HepG2 (cell line): ENCODE measurements at regions not wholly inside any gene's neighbourhood (a gene's known extent, or its start where the extent isn't known, plus 50 kb on each side); places are given as distances from the start of the nearest gene placed in this dataset.

Experiments
- ATAC-seq: fragments of 200-7000 bp; cut with Tn5 transposase; 3 replicates; pipeline ENCODE4 v1.9.1; 2020; ENCODE audit warnings: mild to moderate bottlenecking, moderate library complexity
- BruUV-seq: library from RNA; stranded (reverse); fragments of 400-500 nt; replicated peaks from 2 replicates; lab custom pipeline; 2021; lab: Mats Ljungman, UMichigan
- CTCF ChIA-PET: fragments of 300-600 bp; formaldehyde crosslinking; extraction: SDS; loops from one replicate; lab custom pipeline; 2021; ENCODE audit warnings: low total read pairs, inconsistent platforms, low intra/inter-chr PET ratio; lab: Yijun Ruan, JAX
- POLR2A ChIA-PET: fragments of 350-600 bp; sonication (Branson Sonifier 250); formaldehyde crosslinking; loops from one replicate; lab custom pipeline; 2020; ENCODE audit warnings: antibody characterized with exemption, inconsistent platforms; lab: Yijun Ruan, JAX
- DNase-seq: peaks from one replicate; pipeline ENCODE4 v3.0.0-alpha.2; 2015; ENCODE audit warnings: low spot score
- FAIRE-seq: peaks from 3 replicates; lab custom pipeline; 2011; peaks lifted over from hg19 to GRCh38; lab: Jason Lieb, UNC
- H2AFZ ChIP-seq: one replicate; pipeline ENCODE4 v1.6.1; 2011; ENCODE audit warnings: low read length, inconsistent platforms
- H3K27ac ChIP-seq: fragments of 300-600 bp; 3 replicates; pipeline ENCODE4 v1.8.0; 2011; ENCODE audit warnings: mixed run types, mild to moderate bottlenecking, mixed read lengths, low read length, inconsistent platforms; ENCODE audit not compliant: insufficient read depth; ENCODE audit errors: extremely low read length
- H3K27me3 ChIP-seq, 2 experiments: fragments of 200-600 bp in 1 of 2; 2 replicates in 1 of 2; 3 replicates in 1 of 2; pipeline versions ENCODE4 v1.6.0 to v1.8.0; 2011; ENCODE audit warnings: low read length in 2 of 2, mild to moderate bottlenecking in 2 of 2, moderate library complexity in 2 of 2, inconsistent platforms in 1 of 2; ENCODE audit not compliant: insufficient read depth in 2 of 2, control insufficient read depth in 1 of 2
- H3K36me3 ChIP-seq, 2 experiments: fragments of 200-600 bp in 1 of 2; replicated peaks in 1 of 2; 2 replicates in 1 of 2; 3 replicates in 1 of 2; pipeline versions ENCODE4 v1.5.1 to v1.8.0; 2011; ENCODE audit warnings: low read length in 2 of 2, inconsistent platforms in 1 of 2; ENCODE audit not compliant: insufficient read depth in 2 of 2, control insufficient read depth in 1 of 2
- H3K4me1 ChIP-seq: 2 replicates; pipeline ENCODE4 v1.5.1; 2012; ENCODE audit warnings: low read length, inconsistent platforms; ENCODE audit not compliant: insufficient read depth
- H3K4me2 ChIP-seq: 2 replicates; pipeline ENCODE4 v1.6.0; 2011; ENCODE audit warnings: low read depth, low read length, inconsistent platforms
- H3K4me3 ChIP-seq, 3 experiments: fragments of 200-600 bp in 1 of 3; sonication (generic), shearing (Covaris generic) in 1 of 3; replicated peaks in 1 of 3; 2 replicates each; pipeline ENCODE4 v1.5.1; 2011 to 2016; ENCODE audit warnings: low read length in 3 of 3, inconsistent platforms in 2 of 3, low read depth in 2 of 3, mild to moderate bottlenecking in 2 of 3, control low read depth in 1 of 3, mixed read lengths in 1 of 3; ENCODE audit not compliant: insufficient read depth in 1 of 3
- H3K79me2 ChIP-seq: one replicate; pipeline ENCODE4 v1.6.1; 2011; ENCODE audit warnings: low read length, inconsistent platforms; ENCODE audit not compliant: insufficient read depth
- H3K9ac ChIP-seq: 2 replicates; pipeline ENCODE4 v1.6.0; 2011; ENCODE audit warnings: mild to moderate bottlenecking, low read depth, low read length, inconsistent platforms; ENCODE audit not compliant: insufficient read depth
- H3K9me3 ChIP-seq: 2 replicates; pipeline ENCODE4 v1.5.1; 2012; ENCODE audit warnings: mild to moderate bottlenecking, low read length
- H4K20me1 ChIP-seq: 2 replicates; pipeline ENCODE4 v1.6.0; 2011; ENCODE audit warnings: inconsistent platforms, mild to moderate bottlenecking, low read length, moderate library complexity; ENCODE audit not compliant: insufficient read depth
- DMTF1 ChIP-seq: sonication (generic); formaldehyde crosslinking; IDR thresholded peaks from 2 replicates; pipeline ENCODE4 v1.4.0; 2020; ENCODE audit warnings: mild to moderate bottlenecking, missing genetic modification reagents
- KAT2B ChIP-seq: fragments of 150-350 bp; IDR thresholded peaks from 2 replicates; pipeline ENCODE4 v1.6.1; 2014; ENCODE audit warnings: low read depth, low read length, borderline replicate concordance
- KDM5A ChIP-seq: fragments of 200-600 bp; sonication (generic); IDR thresholded peaks from 2 replicates; pipeline ENCODE4 v1.7.0; 2018; ENCODE audit warnings: antibody characterized with exemption, mild to moderate bottlenecking, low read length, borderline replicate concordance
- KLF11 ChIP-seq: IDR thresholded peaks from 2 replicates; pipeline ENCODE4 v1.6.1; 2016; ENCODE audit warnings: missing compliant biosample characterization
- PCBP2 ChIP-seq: fragments of 200-400 bp; formaldehyde crosslinking; optimal IDR thresholded peaks from 2 replicates; pipeline ENCODE3; 2018; ENCODE audit warnings: low read length, low read depth; ENCODE audit not compliant: poor library complexity, severe bottlenecking
- TCF7L2 ChIP-seq: IDR thresholded peaks from 2 replicates; pipeline ENCODE4 v1.6.1; 2011; ENCODE audit warnings: mild to moderate bottlenecking, low read depth, low read length, moderate library complexity
- ZFP90 ChIP-seq: sonication (generic); formaldehyde crosslinking; IDR thresholded peaks from 2 replicates; pipeline ENCODE4 v1.8.0; 2022; ENCODE audit warnings: missing genetic modification reagents, mild to moderate bottlenecking, inconsistent platforms, borderline replicate concordance
- ZFY ChIP-seq: sonication (generic); formaldehyde crosslinking; IDR thresholded peaks from 2 replicates; pipeline ENCODE4 v1.4.0; 2020; ENCODE audit warnings: missing genetic modification reagents
- ZNF34 ChIP-seq: sonication (generic); formaldehyde crosslinking; IDR thresholded peaks from 2 replicates; pipeline ENCODE4 v1.4.0; 2020; ENCODE audit warnings: mild to moderate bottlenecking, missing genetic modification reagents, borderline replicate concordance
- ZNF362 ChIP-seq: sonication (generic); formaldehyde crosslinking; IDR thresholded peaks from 2 replicates; pipeline ENCODE4 v1.4.0; 2020; ENCODE audit warnings: missing genetic modification reagents, mild to moderate bottlenecking, borderline replicate concordance
- ZNF562 ChIP-seq: sonication (generic); formaldehyde crosslinking; IDR thresholded peaks from 2 replicates; pipeline ENCODE4 v1.8.0; 2022; ENCODE audit warnings: missing genetic modification reagents, borderline replicate concordance
- WGBS: methylation state at CpG from one replicate; pipeline ENCODE4 v1.1.6; 2017; ENCODE audit warnings: low lambda C conversion rate; 5-methylcytosine and 5-hydroxymethylcytosine counted together
- in situ Hi-C: cut with HindIII; loops from 2 replicates; pipeline ENCODE4 v1.10.0; 2017; ENCODE audit warnings: low pct_unique_long_range_greater_than_20kb; ENCODE audit not compliant: extremely low pct_ligation_motif_present
- intact Hi-C: fragments of 100-400 bp; cut with micrococcal nuclease; formaldehyde crosslinking; loops from one replicate; pipeline ENCODE4 v1.10.0; 2022; ENCODE audit not compliant: unreplicated experiment

- H3K79me2 ChIP-seq, result no peaks in the 10 kb centered on the region
- no peak overlapping the region for H3K27ac ChIP-seq
- H3K9me3 ChIP-seq, result no peaks in the 10 kb centered on the region
- in situ Hi-C loops (no loop called here), intact Hi-C loops (no loop called here)
- DNase-seq (no peak), FAIRE-seq (no peak), ATAC-seq (no peak)
- H3K4me3 ChIP-seq, result no peak overlapping the region
- H3K9ac ChIP-seq, result no peak overlapping the region
- no peaks in the 10 kb centered on the region for H3K4me1 ChIP-seq
- ChIA-PET POLR2A (no interaction called here), CTCF (no interaction called here)
- H3K27me3 ChIP-seq, result no peaks in the 10 kb centered on the region
- no peak for TF ChIP-seq KLF11 (CRISPR knock-in tag)
- no peak for TF ChIP-seq ZNF362 (CRISPR knock-in tag)
- no peak for TF ChIP-seq ZNF34 (CRISPR knock-in tag)
- TF ChIP-seq ZFP90, result no peak
- TF ChIP-seq KDM5A, result no peak
- TF ChIP-seq TCF7L2, result no peak
- no peak overlapping the region for H2AFZ ChIP-seq
- BruUV-seq, result no TSS peak
- no peaks in the 10 kb centered on the region for H3K36me3 ChIP-seq
- no peaks in the 10 kb centered on the region for H4K20me1 ChIP-seq
- H3K4me2 ChIP-seq, result no peak overlapping the region
Measured at GRCh38 chr4:33061727-33062126, 2341.6 kb downstream of the PCDH7 start.

- no TSS peak for BruUV-seq
- H3K9ac ChIP-seq, result no peak overlapping the region
- H3K9me3 ChIP-seq, result no peaks in the 10 kb centered on the region
- ChIA-PET POLR2A (no interaction called here), CTCF (no interaction called here)
- 17% methylated on average over 3 of the region's 3 CpGs for WGBS
- H3K36me3 ChIP-seq, result no peaks in the 10 kb centered on the region
- H3K27ac ChIP-seq, result no peak overlapping the region
- H3K4me3 ChIP-seq, result no peak overlapping the region
- FAIRE-seq (no peak), DNase-seq (no peak), ATAC-seq (no peak)
- no peak overlapping the region for H2AFZ ChIP-seq
- in situ Hi-C loops (no loop called here), intact Hi-C loops (no loop called here)
- H3K4me2 ChIP-seq, result no peak overlapping the region
- H3K4me1 ChIP-seq, result no peaks in the 10 kb centered on the region
- no peaks in the 10 kb centered on the region for H4K20me1 ChIP-seq
- H3K27me3 ChIP-seq, result no peaks in the 10 kb centered on the region
- TF ChIP-seq ZNF562 (CRISPR knock-in tag) (no peak), ZFY (CRISPR knock-in tag) (no peak), DMTF1 (CRISPR knock-in tag) (no peak), PCBP2 (no peak), KAT2B (no peak)
- no peaks in the 10 kb centered on the region for H3K79me2 ChIP-seq
Measured at GRCh38 chr4:33062155-33062806, 2342.1 kb downstream of the PCDH7 start.
